ENCODE measurements at regions not wholly inside any gene's neighbourhood (a gene's known extent, or its start where the extent isn't known, plus 50 kb on each side); places are given as distances from the start of the nearest gene placed in this dataset.

GRCh38 chrY:21149971-21150370, 361.2 kb upstream of the RBMY1B start:
- ChIA-PET POLR2A (interaction anchor here (0.6 kb wide), 1 partner anchor 39 kb away, joined by 3 read pairs; no protein-coding TSS in a partner anchor), CTCF (ENCODE audit: unreplicated experiment) (no interaction called here)
- Histone ChIP-seq H3K9me3 (ENCODE audit: low read length) (no peaks in the 10 kb centered on the region), H3K27ac (ENCODE audit: low read depth, low read length, poor library complexity, severe bottlenecking) (no peak overlapping the region), H4K20me1 (ENCODE audit: insufficient read depth, low read length) (no peaks in the 10 kb centered on the region), H2AFZ (ENCODE audit: low read length) (no peak overlapping the region), H3K79me2 (ENCODE audit: insufficient read depth, low read depth, low read length) (no peaks in the 10 kb centered on the region), H3K4me1 (ENCODE audit: insufficient read depth, low read length, poor library complexity, severe bottlenecking) (no peaks in the 10 kb centered on the region), H3K36me3 (ENCODE audit: insufficient read depth, low read length) (no peaks in the 10 kb centered on the region), H3K9me2 (ENCODE audit: insufficient read depth, low read length) (no peaks in the 10 kb centered on the region), H3K4me3 (ENCODE audit: low read depth, low read length, poor library complexity, severe bottlenecking) (no peak overlapping the region), H3K4me2 (ENCODE audit: low read length) (no peak overlapping the region)
- DNase-seq (ENCODE audit: low spot score), result no peak
- intact Hi-C loops (cut with micrococcal nuclease; ENCODE audit: unreplicated experiment), result no loop called here
- TF ChIP-seq CTCF (conservative IDR thresholded peaks at IDR 0.05; ENCODE audit: low read length) (no peak), EZH2phosphoT487 (IDR thresholded peaks at IDR 0.05; ENCODE audit: borderline replicate concordance, low read depth, low read length) (no peak)
- no TSS peak for BruUV-seq (replicated peaks)

- no peaks in the 10 kb centered on the region for H3K9me2 ChIP-seq (ENCODE audit: insufficient read depth, low read length)
- H4K20me1 ChIP-seq (ENCODE audit: insufficient read depth, low read length), result no peaks in the 10 kb centered on the region
- H3K79me2 ChIP-seq (ENCODE audit: insufficient read depth, low read depth, low read length), result no peaks in the 10 kb centered on the region
- H3K36me3 ChIP-seq (ENCODE audit: insufficient read depth, low read length), result no peaks in the 10 kb centered on the region
- H3K4me1 ChIP-seq (ENCODE audit: insufficient read depth, low read length, poor library complexity, severe bottlenecking), result no peaks in the 10 kb centered on the region
- no peak for DNase-seq (ENCODE audit: low spot score)
- no TSS peak for BruUV-seq (replicated peaks)
- TF ChIP-seq CTCF (conservative IDR thresholded peaks at IDR 0.05; ENCODE audit: low read length) (no peak), EZH2phosphoT487 (IDR thresholded peaks at IDR 0.05; ENCODE audit: borderline replicate concordance, low read depth, low read length) (no peak)
- H3K4me2 ChIP-seq (ENCODE audit: low read length), result no peak overlapping the region
- no peak overlapping the region for H2AFZ ChIP-seq (ENCODE audit: low read length)
- H3K4me3 ChIP-seq (ENCODE audit: low read depth, low read length, poor library complexity, severe bottlenecking), result no peak overlapping the region
- intact Hi-C loops (cut with micrococcal nuclease; ENCODE audit: unreplicated experiment), result no loop called here
- POLR2A ChIA-PET, result no interaction called here
- H3K27ac ChIP-seq (ENCODE audit: low read depth, low read length, poor library complexity, severe bottlenecking), result no peak overlapping the region
- no peaks in the 10 kb centered on the region for H3K9me3 ChIP-seq (ENCODE audit: low read length)
- CTCF ChIA-PET (ENCODE audit: unreplicated experiment), result no interaction called here
Measured at GRCh38 chrY:21169821-21170220, 341.3 kb upstream of the RBMY1B start.

GRCh38 chrY:21174697-21175463, 336.3 kb upstream of the RBMY1B start:
- TF ChIP-seq CTCF (conservative IDR thresholded peaks at IDR 0.05; ENCODE audit: low read length) (no peak), EZH2phosphoT487 (IDR thresholded peaks at IDR 0.05; ENCODE audit: borderline replicate concordance, low read depth, low read length) (no peak)
- no TSS peak for BruUV-seq (replicated peaks)
- H3K27ac ChIP-seq (ENCODE audit: low read depth, low read length, poor library complexity, severe bottlenecking), result no peak overlapping the region
- no peaks in the 10 kb centered on the region for H4K20me1 ChIP-seq (ENCODE audit: insufficient read depth, low read length)
- DNase-seq (ENCODE audit: low spot score), result no peak
- CTCF ChIA-PET (ENCODE audit: unreplicated experiment), result no interaction called here
- no peaks in the 10 kb centered on the region for H3K9me3 ChIP-seq (ENCODE audit: low read length)
- POLR2A ChIA-PET, result no interaction called here
- no peaks in the 10 kb centered on the region for H3K4me1 ChIP-seq (ENCODE audit: insufficient read depth, low read length, poor library complexity, severe bottlenecking)
- intact Hi-C loops (cut with micrococcal nuclease; ENCODE audit: unreplicated experiment), result no loop called here
- no peak overlapping the region for H2AFZ ChIP-seq (ENCODE audit: low read length)
- no peaks in the 10 kb centered on the region for H3K9me2 ChIP-seq (ENCODE audit: insufficient read depth, low read length)
- no peak overlapping the region for H3K4me3 ChIP-seq (ENCODE audit: low read depth, low read length, poor library complexity, severe bottlenecking)
- H3K36me3 ChIP-seq (ENCODE audit: insufficient read depth, low read length), result no peaks in the 10 kb centered on the region
- no peak overlapping the region for H3K4me2 ChIP-seq (ENCODE audit: low read length)
- no peaks in the 10 kb centered on the region for H3K79me2 ChIP-seq (ENCODE audit: insufficient read depth, low read depth, low read length)
